GM21367 (cell line): ENCODE measurements at regions not wholly inside any gene's neighbourhood (a gene's known extent, or its start where the extent isn't known, plus 50 kb on each side); places are given as distances from the start of the nearest gene placed in this dataset.
"Not testable (repeated sequence)": the region's sequence is repeated elsewhere in the genome, so short reads cannot be mapped to it uniquely, and the experiment has no call there.

ENCODE experiments used
- ATAC-seq: cut with Tn5 transposase; IDR thresholded peaks from one replicate; pipeline ENCODE4 v1.9.1; 2021; ENCODE audit not compliant: unreplicated experiment

- no peak for ATAC-seq
These were observed 50.0 kb upstream of the TSC22D2 start for GRCh38 chr3:150357923-150358607.

- ATAC-seq, result no peak
These were observed 51.0 kb upstream of the TSC22D2 start for GRCh38 chr3:150357140-150357539.

GRCh38 chr3:150355574-150355973 is 52.5 kb upstream of the TSC22D2 start:
- no peak for ATAC-seq

- no peak for ATAC-seq
These were observed 55.2 kb upstream of the TSC22D2 start for GRCh38 chr3:150352931-150353330.

GRCh38 chr3:150351398-150351797 is 56.7 kb upstream of the TSC22D2 start:
- ATAC-seq, result no peak

GRCh38 chr3:150349314-150350097 is 58.6 kb upstream of the TSC22D2 start:
- ATAC-seq, result no peak

GRCh38 chr3:150348500-150348899 is 59.6 kb upstream of the TSC22D2 start:
- ATAC-seq, result no peak

- no peak for ATAC-seq
These were observed 60.9 kb upstream of the TSC22D2 start for GRCh38 chr3:150346981-150347863.

- ATAC-seq, result no peak
These were observed 61.8 kb upstream of the TSC22D2 start for GRCh38 chr3:150346266-150346665.

GRCh38 chr3:150345021-150345538 is 63.0 kb upstream of the TSC22D2 start:
- ATAC-seq, result no peak

- no peak for ATAC-seq
These were observed 63.9 kb upstream of the TSC22D2 start for GRCh38 chr3:150344079-150344759.

- no peak for ATAC-seq
These were observed 65.1 kb upstream of the TSC22D2 start for GRCh38 chr3:150342896-150343467.

- no peak for ATAC-seq
These were observed 66.2 kb upstream of the TSC22D2 start for GRCh38 chr3:150341891-150342290.

- ATAC-seq, result not testable (repeated sequence)
These were observed 71.7 kb upstream of the TSC22D2 start for GRCh38 chr3:150336363-150336762.

GRCh38 chr3:150335631-150336030 is 72.5 kb upstream of the TSC22D2 start:
- no peak for ATAC-seq

GRCh38 chr3:150334974-150335373 is 73.1 kb upstream of the TSC22D2 start:
- no peak for ATAC-seq

GRCh38 chr3:150333477-150333876 is 74.6 kb upstream of the TSC22D2 start:
- no peak for ATAC-seq

GRCh38 chr3:150331978-150332568 is 76.0 kb upstream of the TSC22D2 start:
- no peak for ATAC-seq

GRCh38 chr3:150330872-150331271 is 77.2 kb upstream of the TSC22D2 start:
- ATAC-seq, result no peak

- ATAC-seq, result no peak
These were observed 77.9 kb upstream of the TSC22D2 start for GRCh38 chr3:150330174-150330573.
